LNCAP (cell line): ENCODE measurements at regions not wholly inside any gene's neighbourhood (a gene's known extent, or its start where the extent isn't known, plus 50 kb on each side); places are given as distances from the start of the nearest gene placed in this dataset.

Experiments
- CTCF ChIP-seq: fragments of 450-650 bp; IDR thresholded peaks from 2 replicates; pipeline ENCODE4 v1.5.1; 2017; ENCODE audit warnings: mild to moderate bottlenecking

GRCh38 chr22:26905640-26906039, 248.3 kb downstream of the MIAT start:
- no peak for TF ChIP-seq CTCF

GRCh38 chr22:26906464-26906863, 249.1 kb downstream of the MIAT start:
- TF ChIP-seq CTCF, result no peak

GRCh38 chr22:26907366-26907765, 250.0 kb downstream of the MIAT start:
- no peak for TF ChIP-seq CTCF

- TF ChIP-seq CTCF, result no peak
Measured at GRCh38 chr22:26910845-26911244, 253.5 kb downstream of the MIAT start.

GRCh38 chr22:26912655-26913345, 255.4 kb downstream of the MIAT start:
- no peak for TF ChIP-seq CTCF

GRCh38 chr22:26914519-26915185, 257.3 kb downstream of the MIAT start:
- TF ChIP-seq CTCF, result no peak

GRCh38 chr22:26916236-26916635, 258.8 kb downstream of the MIAT start:
- no peak for TF ChIP-seq CTCF
